ENCODE measurements at regions not wholly inside any gene's neighbourhood (a gene's known extent, or its start where the extent isn't known, plus 50 kb on each side); places are given as distances from the start of the nearest gene placed in this dataset.

DNA sequence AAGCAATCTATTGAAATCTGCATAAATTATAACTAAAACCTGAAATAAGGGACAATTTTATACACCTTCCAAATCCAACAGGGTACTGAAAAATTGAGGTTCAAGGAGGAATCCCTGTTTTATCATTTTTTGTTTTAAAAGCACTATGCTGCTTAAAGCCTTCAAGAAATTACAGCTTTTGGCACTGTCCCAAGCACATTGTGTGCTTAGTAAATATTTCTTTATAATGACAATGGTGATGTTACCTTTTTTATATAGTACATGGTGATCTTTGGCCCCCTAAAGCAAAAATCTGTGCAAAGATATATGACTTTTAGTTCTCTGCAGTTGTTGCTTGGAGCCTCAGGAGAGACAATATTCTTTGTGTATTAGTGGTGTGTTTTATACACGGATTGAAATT, 71.6 kb upstream of the EFEMP1 start:
- no peak for DNase-seq (ENCODE audit: insufficient read length, low spot score, missing footprints)
- H3K27ac ChIP-seq (ENCODE audit: low read depth, low read length) = no peak overlapping the region
- TF ChIP-seq, protein P1, sequence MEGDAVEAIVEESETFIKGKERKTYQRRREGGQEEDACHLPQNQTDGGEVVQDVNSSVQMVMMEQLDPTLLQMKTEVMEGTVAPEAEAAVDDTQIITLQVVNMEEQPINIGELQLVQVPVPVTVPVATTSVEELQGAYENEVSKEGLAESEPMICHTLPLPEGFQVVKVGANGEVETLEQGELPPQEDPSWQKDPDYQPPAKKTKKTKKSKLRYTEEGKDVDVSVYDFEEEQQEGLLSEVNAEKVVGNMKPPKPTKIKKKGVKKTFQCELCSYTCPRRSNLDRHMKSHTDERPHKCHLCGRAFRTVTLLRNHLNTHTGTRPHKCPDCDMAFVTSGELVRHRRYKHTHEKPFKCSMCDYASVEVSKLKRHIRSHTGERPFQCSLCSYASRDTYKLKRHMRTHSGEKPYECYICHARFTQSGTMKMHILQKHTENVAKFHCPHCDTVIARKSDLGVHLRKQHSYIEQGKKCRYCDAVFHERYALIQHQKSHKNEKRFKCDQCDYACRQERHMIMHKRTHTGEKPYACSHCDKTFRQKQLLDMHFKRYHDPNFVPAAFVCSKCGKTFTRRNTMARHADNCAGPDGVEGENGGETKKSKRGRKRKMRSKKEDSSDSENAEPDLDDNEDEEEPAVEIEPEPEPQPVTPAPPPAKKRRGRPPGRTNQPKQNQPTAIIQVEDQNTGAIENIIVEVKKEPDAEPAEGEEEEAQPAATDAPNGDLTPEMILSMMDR (IDR thresholded peaks at IDR 0.05; ENCODE audit: extremely low read depth, low read depth, low read length) = no peak

DNA sequence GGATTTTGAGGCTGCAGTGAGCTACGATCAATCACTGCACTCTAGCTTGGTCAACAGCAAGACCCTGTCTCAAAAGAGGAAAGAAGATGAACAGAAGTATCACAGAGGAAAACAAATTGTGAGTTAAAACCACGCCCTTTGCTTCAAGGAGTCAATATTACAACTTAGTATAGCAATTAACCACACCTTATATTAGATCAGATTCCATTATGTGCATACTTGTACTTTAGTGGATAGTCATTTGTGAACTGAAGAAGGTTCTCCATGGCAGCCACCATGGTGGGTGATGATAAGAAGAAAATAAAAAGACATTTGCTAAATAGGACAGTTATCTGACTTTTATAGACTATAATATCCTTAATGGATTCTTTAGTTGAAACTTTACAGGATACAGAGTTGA, 72.3 kb upstream of the EFEMP1 start:
- Histone ChIP-seq H3K79me2 (ENCODE audit: insufficient read depth, low read length) (no peaks in the 10 kb centered on the region), H3K27ac (ENCODE audit: low read depth, low read length) (no peak overlapping the region), H3K9me3 (ENCODE audit: low read depth, low read length) (no peaks in the 10 kb centered on the region), H3K27me3 (ENCODE audit: insufficient read depth, low read length) (no peaks in the 10 kb centered on the region), H3K4me1 (ENCODE audit: insufficient read depth, low read length) (peaks cover 26% of the 10 kb centered on the region), H3K36me3 (ENCODE audit: insufficient read depth, low read length) (no peaks in the 10 kb centered on the region), H2AFZ (ENCODE audit: low read length) (no peak overlapping the region), H3K4me2 (ENCODE audit: insufficient read depth, low read length) (no peak overlapping the region), H4K20me1 (ENCODE audit: insufficient read depth, low read length) (no peaks in the 10 kb centered on the region), H3K4me3 (ENCODE audit: insufficient read depth, low read length) (no peak overlapping the region)
- no peak for DNase-seq (ENCODE audit: insufficient read length, low spot score, missing footprints)
- TF ChIP-seq, protein P1 (IDR thresholded peaks at IDR 0.05; ENCODE audit: extremely low read depth, low read depth, low read length) = no peak

More for the DNA sequence above, 71.6 kb upstream of the EFEMP1 start:
- Histone ChIP-seq H4K20me1 (ENCODE audit: insufficient read depth, low read length) (no peaks in the 10 kb centered on the region), H3K79me2 (ENCODE audit: insufficient read depth, low read length) (no peaks in the 10 kb centered on the region), H2AFZ (ENCODE audit: low read length) (no peak overlapping the region), H3K36me3 (ENCODE audit: insufficient read depth, low read length) (no peaks in the 10 kb centered on the region), H3K4me3 (ENCODE audit: insufficient read depth, low read length) (no peak overlapping the region), H3K9me3 (ENCODE audit: low read depth, low read length) (no peaks in the 10 kb centered on the region), H3K27me3 (ENCODE audit: insufficient read depth, low read length) (no peaks in the 10 kb centered on the region), H3K4me2 (ENCODE audit: insufficient read depth, low read length) (no peak overlapping the region), H3K4me1 (ENCODE audit: insufficient read depth, low read length) (peaks cover 26% of the 10 kb centered on the region)

DNA sequence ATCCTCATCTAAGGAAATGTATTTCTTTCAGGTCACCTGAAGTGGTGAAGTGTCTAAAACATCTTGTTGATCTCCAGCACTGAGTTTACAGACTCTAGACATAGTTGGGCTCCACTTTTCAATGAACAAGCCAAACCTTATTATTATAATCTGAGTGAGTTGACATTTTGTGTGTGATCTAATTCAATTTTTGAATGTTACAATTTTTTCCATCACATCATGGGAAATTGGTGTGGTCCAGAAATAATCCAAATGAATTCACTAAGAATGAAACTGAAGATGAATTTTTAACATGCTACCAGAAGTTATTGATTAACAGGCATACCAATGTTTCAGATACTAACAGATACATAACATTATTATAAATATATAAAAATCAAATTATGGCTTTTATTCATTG, 75.6 kb upstream of the EFEMP1 start:
- no peaks in the 10 kb centered on the region for H3K79me2 ChIP-seq (ENCODE audit: insufficient read depth, low read length)
- no peak for DNase-seq (ENCODE audit: insufficient read length, low spot score, missing footprints)
- H3K4me3 ChIP-seq (ENCODE audit: insufficient read depth, low read length) = no peak overlapping the region
- H3K27me3 ChIP-seq (ENCODE audit: insufficient read depth, low read length) = no peaks in the 10 kb centered on the region
- H3K9me3 ChIP-seq (ENCODE audit: low read depth, low read length) = no peaks in the 10 kb centered on the region
- no peak overlapping the region for H3K27ac ChIP-seq (ENCODE audit: low read depth, low read length)
- peaks cover 5% of the 10 kb centered on the region for H3K4me1 ChIP-seq (ENCODE audit: insufficient read depth, low read length)
- TF ChIP-seq, protein P1 (IDR thresholded peaks at IDR 0.05; ENCODE audit: extremely low read depth, low read depth, low read length) = no peak
- H3K36me3 ChIP-seq (ENCODE audit: insufficient read depth, low read length) = no peaks in the 10 kb centered on the region
- H3K4me2 ChIP-seq (ENCODE audit: insufficient read depth, low read length) = no peak overlapping the region
- H2AFZ ChIP-seq (ENCODE audit: low read length) = no peak overlapping the region
- H4K20me1 ChIP-seq (ENCODE audit: insufficient read depth, low read length) = no peaks in the 10 kb centered on the region

DNA sequence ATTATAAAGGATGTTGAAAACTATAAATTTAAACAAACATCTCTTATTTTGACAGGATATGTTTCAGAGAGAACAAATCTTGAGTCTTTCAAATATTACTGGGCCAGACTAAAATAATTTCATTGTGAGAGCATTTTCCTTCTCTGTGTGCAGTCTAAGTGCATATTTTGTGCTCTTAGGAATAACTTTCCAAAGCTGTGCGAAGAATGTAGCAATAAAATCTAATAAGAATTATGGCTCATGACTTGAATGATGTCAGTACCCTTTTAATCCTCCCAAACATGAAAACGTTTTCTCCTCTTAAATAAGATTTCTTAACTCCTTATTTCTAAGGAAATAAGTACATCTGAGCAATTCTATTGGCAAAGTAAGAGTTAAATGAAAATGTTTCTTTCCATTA, 76.2 kb upstream of the EFEMP1 start:
- no peaks in the 10 kb centered on the region for H3K4me1 ChIP-seq (ENCODE audit: insufficient read depth, low read length)
- no peaks in the 10 kb centered on the region for H3K9me3 ChIP-seq (ENCODE audit: low read depth, low read length)
- no peak overlapping the region for H3K4me2 ChIP-seq (ENCODE audit: insufficient read depth, low read length)
- TF ChIP-seq, protein P1 (IDR thresholded peaks at IDR 0.05; ENCODE audit: extremely low read depth, low read depth, low read length) = no peak
- no peak overlapping the region for H3K27ac ChIP-seq (ENCODE audit: low read depth, low read length)
- no peak overlapping the region for H3K4me3 ChIP-seq (ENCODE audit: insufficient read depth, low read length)
- no peaks in the 10 kb centered on the region for H3K79me2 ChIP-seq (ENCODE audit: insufficient read depth, low read length)
- no peaks in the 10 kb centered on the region for H4K20me1 ChIP-seq (ENCODE audit: insufficient read depth, low read length)
- no peaks in the 10 kb centered on the region for H3K27me3 ChIP-seq (ENCODE audit: insufficient read depth, low read length)
- no peaks in the 10 kb centered on the region for H3K36me3 ChIP-seq (ENCODE audit: insufficient read depth, low read length)
- DNase-seq (ENCODE audit: insufficient read length, low spot score, missing footprints) = no peak
- H2AFZ ChIP-seq (ENCODE audit: low read length) = no peak overlapping the region

Data from osteoblast (primary cell).